Cardiac septum (tissue), 1 donor: ENCODE measurements at regions not wholly inside any gene's neighbourhood (a gene's known extent, or its start where the extent isn't known, plus 50 kb on each side); places are given as distances from the start of the nearest gene placed in this dataset.
A peak's percentile ranks its signal among the peaks of the same experiment; 100 is the strongest.

ENCODE experiments used
- DNase-seq: peaks from one replicate; pipeline ENCODE4 v3.0.0-alpha.2; 2020; ENCODE audit warnings: low spot score
- intact Hi-C: fragments of 100-400 bp; cut with DNase I; formaldehyde crosslinking; loops from one replicate; pipeline ENCODE4 v1.14.0; 2022
- donor health status: DM: no; HTN: no; CAD: no.

DNA sequence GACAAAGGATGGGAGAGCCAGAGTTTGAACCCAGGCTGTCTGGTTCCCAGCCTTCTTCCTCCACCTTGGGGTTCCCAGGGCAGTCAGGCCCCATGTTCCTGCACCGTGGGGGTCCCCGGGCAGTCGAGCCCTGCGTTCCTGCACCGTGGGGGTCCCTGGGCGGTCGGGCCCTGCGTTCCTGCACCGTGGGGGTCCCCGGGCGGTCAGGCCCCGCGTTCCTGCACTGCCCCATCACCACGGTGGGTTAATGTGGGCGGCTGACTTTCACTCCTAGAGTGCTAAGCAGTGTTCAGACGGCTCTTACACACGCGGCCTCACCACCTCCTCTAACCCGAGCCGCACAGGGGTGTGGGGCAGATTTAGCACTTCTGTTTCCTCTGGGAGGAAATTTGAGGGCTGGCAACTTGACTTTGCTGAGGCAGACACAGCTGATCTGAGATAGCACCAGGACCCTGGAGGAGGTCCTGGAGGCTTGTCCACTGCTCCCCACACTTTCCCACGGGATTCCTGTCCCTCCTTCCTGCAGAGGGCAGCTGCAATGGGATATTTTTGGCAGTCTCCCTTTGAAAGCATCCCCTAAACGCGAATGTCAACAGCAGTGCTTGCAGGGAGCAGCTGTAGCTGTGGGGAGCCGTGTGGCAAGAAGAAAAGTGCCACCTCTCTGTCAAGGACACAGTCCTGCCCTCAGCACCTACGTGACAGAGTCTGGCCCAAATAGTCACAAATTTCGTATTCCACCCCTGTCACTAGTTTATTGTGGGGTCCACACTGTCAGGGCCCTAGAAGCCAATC, 239.4 kb downstream of the TEX29 start:
- DNase-seq: peak; percentile 62
- intact Hi-C loops: no loop called here

DNA sequence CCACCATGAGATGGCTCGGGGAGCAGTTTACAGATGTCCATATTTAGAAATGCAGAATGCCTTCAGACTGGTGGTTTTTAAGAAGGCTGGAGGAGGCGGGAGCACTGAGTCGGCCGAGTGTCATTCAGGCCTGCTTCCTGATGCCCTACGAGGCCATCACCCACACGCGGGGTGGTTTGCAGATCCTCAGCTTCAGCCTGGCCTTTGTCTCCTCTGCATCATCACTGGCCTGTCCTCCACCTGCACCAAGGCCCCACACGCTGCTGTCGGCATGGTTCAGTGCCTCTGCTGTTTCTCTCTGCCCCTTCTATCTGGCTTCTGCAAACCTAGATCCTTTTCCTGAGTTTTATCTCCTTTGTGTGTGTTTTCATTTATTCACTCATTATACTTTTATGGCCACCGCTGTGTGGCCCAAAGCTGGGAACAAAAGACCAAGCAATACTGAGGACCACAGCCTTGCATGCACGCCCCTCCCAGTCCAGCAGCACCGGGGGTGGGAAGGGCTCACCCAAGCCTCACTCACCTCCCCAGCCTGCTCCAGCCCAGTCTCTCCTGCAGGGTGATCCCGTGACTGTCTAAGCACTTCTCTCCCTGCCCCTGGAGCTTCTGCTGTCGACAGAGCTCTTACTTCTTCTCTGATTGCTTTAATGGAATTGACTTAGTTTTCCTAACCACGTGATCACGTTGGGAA, 240.8 kb downstream of the TEX29 start:
- intact Hi-C loops: no loop called here
- DNase-seq: peak; percentile 44

DNA sequence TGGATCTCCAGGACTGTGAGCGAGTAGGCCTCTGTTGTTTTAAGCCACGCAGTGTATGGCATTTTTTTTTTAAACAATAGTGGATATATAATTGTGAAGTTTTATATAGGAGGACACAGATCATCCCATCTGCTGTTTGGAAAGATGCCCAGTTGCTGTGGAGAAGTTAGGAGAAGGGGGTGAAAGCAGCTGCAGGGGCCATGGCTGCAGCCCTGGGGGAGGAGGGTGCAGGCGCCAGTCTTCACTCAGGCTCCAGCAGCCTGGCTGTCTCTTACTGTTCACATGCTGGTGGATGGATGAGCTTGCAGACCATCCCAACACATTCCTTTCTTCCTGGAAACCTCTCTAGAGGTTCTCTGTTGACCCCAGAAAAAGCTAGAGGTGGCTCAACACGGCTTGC, 242.3 kb downstream of the TEX29 start:
- intact Hi-C loops: no loop called here
- DNase-seq: peak; percentile 19

- intact Hi-C loops: no loop called here
- peak; percentile 56 for DNase-seq
These were observed 244.2 kb downstream of the TEX29 start for GRCh38 chr13:111564606-111565005.

DNA sequence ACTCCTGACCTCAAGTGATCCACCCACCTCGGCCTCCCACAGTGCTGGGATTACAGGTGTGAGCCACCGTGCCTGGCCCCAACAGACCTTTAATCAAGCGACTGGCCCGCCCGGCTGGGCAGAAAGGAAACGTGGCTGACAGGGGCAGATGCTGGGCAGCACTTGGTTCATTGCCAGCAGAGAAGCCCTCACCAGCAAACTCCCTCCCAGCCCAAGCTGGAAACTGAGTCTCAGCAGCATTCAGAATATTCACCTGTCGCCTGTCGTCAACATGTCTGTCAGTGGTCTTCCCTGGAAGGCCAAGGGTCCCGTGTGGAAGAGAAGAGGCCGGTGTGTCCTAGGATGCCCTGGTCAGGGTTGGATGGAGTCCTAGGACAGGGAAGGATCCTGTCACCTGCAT, 245.0 kb downstream of the TEX29 start:
- intact Hi-C loops: no loop called here
- peak; percentile 26 for DNase-seq

DNA sequence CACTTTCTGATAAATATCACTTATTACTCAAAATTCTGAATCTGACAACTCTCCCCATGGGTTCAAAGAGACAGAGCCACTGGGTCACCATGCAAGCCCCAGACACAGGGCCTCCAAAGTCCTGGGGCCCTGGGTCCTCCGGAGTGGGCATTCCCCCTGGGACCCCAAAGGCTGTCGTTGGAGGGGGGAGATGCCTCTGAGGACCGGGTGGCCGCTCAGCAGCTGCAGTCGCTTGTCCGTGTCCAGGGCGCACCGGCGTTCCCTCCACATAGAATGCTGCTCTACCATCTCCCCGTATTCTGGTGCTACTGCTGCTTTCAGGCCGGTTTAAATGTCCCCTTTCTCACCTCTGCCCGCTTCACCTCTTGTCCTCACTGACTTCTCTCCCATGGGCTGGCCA, 246.1 kb downstream of the TEX29 start:
- DNase-seq: peak; percentile 29
- intact Hi-C loops: no loop called here

GRCh38 chr13:111567637-111568036, 247.2 kb downstream of the TEX29 start:
- peak; percentile 14 for DNase-seq
- intact Hi-C loops: no loop called here

GRCh38 chr13:111568290-111568689, 247.8 kb downstream of the TEX29 start:
- peak; percentile 22 for DNase-seq
- intact Hi-C loops: no loop called here

- intact Hi-C loops: no loop called here
These were observed 250.5 kb downstream of the TEX29 start for GRCh38 chr13:111570911-111571310.

GRCh38 chr13:111572956-111573761, 252.7 kb downstream of the TEX29 start:
- peak; percentile 44 for DNase-seq
- intact Hi-C loops: no loop called here

More at GRCh38 chr13:111570911-111571310, 250.5 kb downstream of the TEX29 start:
- DNase-seq: no peak

DNA sequence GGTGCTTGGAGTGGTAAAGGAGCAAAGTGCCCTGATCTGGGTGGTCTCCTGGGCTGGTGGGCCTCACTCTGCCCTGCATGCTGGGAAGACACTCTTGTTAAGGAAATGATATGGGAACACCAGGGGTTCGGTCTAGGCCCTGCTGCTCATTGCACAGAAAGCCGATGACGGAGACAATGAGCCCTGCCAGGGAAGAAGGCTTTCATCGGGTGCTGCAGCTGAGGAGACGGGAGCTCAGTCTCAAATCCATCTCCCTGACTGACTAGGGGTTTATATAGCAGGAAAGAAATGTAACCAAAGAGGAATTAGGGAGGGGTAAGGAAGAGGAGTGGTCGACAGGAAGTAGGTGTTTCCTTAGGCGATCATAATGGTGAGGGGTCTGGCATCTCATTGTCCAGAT, 253.4 kb downstream of the TEX29 start:
- intact Hi-C loops: no loop called here
- DNase-seq: peak; percentile 17

DNA sequence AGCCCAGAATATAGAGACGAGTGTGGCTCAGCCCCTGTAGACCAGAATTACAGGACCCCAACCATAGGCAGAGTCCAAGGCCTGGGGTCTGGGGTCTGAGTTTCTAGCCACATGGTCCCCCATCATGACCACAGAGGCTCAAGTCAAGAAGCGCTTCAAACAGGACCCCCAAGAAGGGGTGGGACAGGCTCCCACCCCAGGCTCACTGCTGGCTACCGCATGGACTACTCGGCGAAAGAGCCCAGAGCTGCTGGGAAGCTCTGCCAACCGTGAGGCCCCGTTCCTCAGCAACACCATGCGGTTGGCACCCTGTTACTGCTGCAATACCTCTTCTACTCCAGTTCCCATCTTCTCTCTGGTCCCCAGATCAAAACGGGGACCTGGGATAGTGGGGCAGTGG, 254.8 kb downstream of the TEX29 start:
- DNase-seq: peak; percentile 53
- intact Hi-C loops: no loop called here

DNA sequence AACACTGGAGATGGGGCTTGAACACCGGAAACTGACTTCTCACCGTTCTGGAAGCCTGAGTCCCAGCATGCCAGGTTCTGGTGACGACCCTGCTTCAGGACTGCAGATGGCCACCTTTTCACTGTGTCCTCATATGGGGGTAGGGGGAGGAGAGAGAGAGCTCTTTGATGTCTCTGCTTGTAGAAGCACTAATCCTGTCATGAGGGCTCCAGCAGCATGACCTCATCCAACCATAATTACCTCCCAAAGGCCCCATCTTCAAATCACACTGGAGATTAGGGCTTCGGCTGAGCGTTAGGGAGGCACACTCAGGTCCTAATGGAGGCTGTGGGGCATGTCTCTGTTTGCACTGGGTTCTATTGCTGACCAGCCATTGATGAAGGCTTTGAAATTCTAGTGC, 255.3 kb downstream of the TEX29 start:
- DNase-seq: peak; percentile 41
- intact Hi-C loops: no loop called here

GRCh38 chr13:111577208-111577828, 256.9 kb downstream of the TEX29 start:
- intact Hi-C loops: no loop called here
- peak; percentile 33 for DNase-seq

GRCh38 chr13:111577956-111578605, 257.6 kb downstream of the TEX29 start:
- intact Hi-C loops: no loop called here

GRCh38 chr13:111584101-111584672, 263.7 kb downstream of the TEX29 start:
- no peak for DNase-seq
- intact Hi-C loops: no loop called here

More at GRCh38 chr13:111577956-111578605, 257.6 kb downstream of the TEX29 start:
- DNase-seq: peak; percentile 61

- intact Hi-C loops: no loop called here
- no peak for DNase-seq
These were observed 264.4 kb downstream of the TEX29 start for GRCh38 chr13:111584870-111585269.

DNA sequence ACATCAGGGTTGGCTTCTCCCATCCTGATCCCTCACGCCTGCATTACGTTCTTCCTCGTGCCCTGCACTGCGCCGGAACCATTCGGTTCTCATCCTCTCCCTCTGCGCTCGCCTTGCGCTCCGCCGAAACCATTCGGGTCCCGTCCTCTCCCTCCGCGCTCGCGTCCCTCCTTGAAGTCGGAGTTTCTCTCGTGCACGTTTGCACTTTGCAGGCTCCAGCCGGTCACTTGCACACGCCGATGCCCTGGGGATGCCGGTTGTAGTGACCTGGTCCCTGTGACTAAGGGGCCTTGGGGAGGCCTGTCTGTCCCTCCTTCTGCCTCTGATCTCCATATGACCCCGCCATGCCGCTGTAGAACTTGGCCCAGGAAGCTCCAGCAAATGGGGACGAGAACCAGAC, 265.8 kb downstream of the TEX29 start:
- intact Hi-C loops: no loop called here
- DNase-seq: peak; percentile 51

DNA sequence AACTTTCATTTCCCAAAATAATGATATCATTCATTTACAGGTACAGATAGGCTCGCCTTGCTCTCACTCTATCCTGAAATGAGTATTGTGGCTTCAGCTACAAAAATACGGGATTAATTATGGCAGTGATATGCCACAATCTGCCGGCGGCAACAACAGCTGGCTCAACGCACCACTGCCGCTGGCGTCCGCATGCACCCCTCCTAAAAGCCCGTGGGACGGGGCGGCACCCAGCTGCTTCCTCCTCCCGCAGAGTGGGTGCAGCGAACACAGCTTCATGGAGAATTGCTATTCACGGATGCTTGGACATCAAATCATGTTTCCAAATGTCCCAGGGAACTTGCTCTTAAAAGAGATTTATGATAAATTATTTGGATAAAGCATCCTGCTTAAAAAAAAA, 266.8 kb downstream of the TEX29 start:
- intact Hi-C loops: no loop called here

More for the DNA sequence above, 266.8 kb downstream of the TEX29 start:
- no peak for DNase-seq
